ENCODE measurements at regions not wholly inside any gene's neighbourhood (a gene's known extent, or its start where the extent isn't known, plus 50 kb on each side); places are given as distances from the start of the nearest gene placed in this dataset.

DNA sequence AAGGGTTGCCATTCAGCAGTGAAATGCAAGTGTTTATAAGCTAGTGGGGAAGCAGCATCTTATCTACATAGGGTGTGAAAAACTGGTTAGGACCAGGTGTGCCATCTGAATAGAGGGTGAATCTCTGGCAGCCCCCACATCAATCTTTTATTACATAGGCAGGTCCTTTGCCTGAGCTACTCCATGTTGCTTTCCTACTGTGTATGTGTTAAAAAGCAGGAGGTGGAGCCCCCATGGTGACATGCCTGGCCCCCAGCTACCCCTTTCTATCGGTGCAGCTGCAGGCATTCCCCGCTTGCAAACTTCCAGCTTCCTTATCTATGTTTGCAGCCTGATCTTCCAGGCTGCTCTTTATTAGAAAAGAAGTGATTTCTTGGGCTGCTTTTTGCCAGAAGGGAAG lies 353.5 kb downstream of the SPATA31D1 start:
- intact Hi-C loops (cut with DNase I): no loop called here
- no peak for DNase-seq

DNA sequence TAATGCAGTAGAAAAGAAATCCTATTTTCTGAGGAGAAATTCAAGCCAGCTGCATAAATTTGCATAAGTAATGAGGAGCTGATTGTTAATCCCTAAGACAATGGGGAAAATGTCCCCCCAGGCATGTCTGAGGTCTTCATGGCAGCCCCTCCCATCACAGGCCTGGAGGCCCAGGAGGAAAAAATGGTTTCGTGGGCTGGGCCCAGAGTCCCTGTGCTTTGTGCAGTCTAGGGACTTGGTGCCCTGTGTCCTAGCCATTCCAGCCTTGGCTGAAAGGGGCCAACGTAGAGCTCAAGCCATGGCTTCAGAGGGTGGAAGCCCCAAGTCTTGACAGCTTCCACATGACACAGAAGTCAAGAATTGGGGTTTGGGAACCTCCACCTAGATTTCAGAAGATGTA lies 357.5 kb downstream of the SPATA31D1 start:
- intact Hi-C loops (cut with DNase I): no loop called here
- no peak for DNase-seq

DNA sequence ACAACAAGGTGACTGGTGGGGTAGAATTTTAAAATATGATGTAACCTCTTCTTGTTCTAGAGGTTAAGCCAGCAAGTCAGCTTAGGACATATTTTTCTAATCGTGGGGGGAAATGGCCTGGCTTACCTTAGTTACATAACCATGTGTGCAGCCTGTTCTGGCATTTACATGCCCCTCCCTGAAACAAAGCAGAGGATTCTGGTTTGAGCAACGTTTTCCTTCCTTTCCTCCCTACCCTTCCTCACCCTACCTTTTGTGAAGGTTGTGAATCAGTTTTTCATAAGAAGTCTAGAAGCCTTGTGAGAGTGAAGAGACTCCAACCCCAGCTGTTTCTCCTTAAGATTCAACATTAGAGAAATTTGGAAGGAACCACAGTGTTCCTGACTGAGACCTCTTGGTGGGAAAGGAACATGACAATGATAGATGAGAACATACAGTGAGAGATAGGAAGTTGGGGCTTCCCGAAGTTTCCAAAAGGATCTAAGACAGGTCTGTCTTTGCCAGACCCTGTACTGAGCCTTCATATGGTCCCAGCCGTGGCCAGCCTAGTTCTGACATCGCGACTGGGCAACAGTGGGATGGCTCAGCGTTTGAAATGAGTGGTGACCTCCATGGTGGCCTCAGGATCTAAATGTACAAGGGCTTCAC lies 365.2 kb downstream of the SPATA31D1 start:
- intact Hi-C loops (cut with DNase I): no loop called here
- DNase-seq: no peak

DNA sequence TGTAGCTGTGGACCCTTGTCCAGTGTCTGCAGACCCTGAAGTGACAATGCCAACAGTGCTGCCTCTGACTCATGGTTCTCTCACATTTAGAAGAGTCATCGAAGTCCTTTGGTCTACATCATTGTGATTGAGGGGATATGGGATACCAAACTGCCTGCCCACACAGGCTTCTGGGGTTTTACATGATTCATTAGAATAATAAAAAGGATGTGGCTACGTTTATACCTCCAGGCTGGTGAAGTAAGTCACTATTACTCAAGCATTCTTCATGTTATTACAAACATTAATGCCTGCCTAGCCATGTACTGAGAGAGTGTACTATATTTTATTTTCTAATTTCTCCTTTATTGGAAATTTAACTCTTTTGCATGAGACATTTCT lies 365.7 kb downstream of the SPATA31D1 start:
- intact Hi-C loops (cut with DNase I): no loop called here
- DNase-seq: no peak

DNA sequence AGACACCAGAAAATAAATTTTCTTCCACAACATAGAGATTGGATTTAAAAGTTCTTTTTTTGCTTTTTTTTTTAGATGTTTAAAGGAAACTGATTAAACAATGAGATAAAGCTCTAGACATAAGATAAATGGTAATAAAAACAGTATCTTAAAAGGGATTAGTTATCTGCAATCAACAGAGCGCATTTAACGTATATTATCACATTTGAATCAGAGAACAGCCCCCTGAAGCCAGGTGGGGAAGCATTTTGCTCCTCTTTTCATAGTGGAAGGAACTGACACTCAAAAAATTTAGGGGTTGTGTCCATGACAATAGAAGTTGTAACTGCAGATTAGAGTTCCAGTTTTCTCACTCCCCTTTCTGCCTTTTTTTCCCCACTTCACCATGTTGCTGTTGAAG lies 367.6 kb downstream of the SPATA31D1 start:
- intact Hi-C loops (cut with DNase I): no loop called here
- DNase-seq: no peak

DNA sequence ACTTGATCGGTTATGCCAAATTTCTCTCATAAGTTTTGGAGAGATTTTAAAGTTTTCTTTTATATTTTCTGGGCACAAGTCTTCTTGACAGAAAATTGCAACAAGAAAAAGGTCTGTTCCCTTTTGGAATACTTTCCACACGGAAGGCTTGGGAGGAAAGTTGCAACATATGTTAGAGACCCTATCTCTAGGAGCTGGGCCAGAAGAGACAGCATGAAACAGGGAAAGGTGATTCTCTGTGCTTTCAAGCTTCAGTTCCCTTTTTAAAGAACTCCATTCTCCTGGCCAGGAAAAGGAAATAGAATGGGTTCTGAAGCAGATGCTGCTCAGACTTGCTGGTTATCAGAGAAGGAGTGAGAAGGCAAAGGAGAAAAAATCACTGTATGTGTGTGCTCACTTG lies 368.3 kb downstream of the SPATA31D1 start:
- intact Hi-C loops (cut with DNase I): no loop called here
- DNase-seq: no peak

DNA sequence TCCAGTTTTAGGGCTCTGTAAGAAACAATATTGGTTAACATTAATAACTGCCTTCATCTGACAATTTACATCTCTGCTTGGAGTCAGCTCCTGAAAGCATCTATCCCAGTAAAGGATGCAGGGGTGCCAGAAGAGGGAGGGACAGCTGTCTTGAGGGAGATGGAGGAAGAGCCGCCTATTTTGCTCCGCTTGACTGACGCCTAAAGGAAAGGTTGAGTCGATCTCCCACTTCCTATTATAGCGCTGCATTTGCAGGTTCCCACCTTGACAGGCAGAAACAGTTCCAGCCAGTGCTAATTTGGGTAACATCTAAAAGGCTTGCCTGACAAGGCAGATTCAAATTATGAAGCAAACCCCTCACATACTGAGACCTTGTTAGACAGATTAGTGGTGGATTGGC lies 374.6 kb downstream of the SPATA31D1 start:
- peak in 10 of 42 donors; percentile 4 to 43 (median 16) for DNase-seq

DNA sequence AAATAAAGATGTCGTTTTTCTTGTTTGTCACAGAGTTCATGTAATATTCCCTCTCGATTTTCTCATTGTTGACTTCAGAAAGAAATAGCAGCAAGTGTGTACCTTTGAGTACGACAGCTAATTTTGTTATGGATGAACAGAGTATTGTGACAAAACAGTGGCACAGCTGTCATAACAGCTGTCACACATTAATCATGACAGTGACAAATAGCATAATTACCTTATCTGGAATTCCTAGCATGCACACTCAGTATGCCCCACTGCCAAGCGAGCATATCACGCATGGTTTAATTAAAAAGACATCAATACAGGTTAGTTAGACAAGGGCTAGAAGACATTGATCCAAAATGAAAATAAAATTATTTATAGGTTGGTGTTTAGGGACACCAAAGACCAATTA lies 375.1 kb downstream of the SPATA31D1 start:
- intact Hi-C loops (cut with DNase I): no loop called here
- DNase-seq: peak in 1 of 42 donors; percentile 2

More for the DNA sequence above, 374.6 kb downstream of the SPATA31D1 start:
- intact Hi-C loops (cut with DNase I): no loop called here

DNA sequence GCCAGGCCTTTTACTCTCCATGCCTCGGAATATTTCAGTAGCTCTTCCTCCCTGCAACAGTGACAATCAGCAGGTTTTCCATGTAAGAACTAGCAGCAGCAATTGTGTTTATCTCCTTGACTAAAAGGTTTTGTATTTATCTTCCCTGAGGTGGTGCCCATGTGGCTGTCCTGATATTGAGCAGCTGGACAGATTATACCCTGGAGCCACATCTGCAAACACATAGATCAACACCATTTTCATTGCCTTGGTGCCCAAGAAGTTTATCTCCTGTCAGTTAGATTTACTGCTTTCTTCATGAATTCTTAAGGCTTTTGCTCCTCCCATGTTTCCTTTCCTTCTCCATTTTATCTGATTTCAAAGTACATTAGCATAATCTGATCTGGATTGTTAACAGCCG lies 378.4 kb downstream of the SPATA31D1 start:
- no peak for DNase-seq
- intact Hi-C loops (cut with DNase I): no loop called here

DNA sequence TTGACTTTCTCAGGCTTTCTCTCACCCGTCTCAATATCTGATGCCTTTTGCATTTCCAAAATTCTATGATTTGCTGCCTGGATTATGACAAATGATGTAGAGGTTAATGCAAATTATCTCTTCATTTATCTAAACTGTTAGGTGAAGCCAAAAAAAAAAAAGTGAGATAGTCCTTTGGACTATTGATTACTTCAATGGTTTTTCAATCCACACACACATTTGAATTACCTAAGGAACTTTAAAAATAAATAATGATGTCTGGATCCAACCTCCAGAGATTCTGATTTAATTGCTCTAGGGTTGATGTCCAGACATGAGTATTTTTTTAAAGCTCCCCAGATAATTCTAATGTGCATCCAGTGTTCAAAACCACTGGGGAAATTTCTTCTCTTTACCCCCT lies 379.4 kb downstream of the SPATA31D1 start:
- intact Hi-C loops (cut with DNase I): no loop called here
- no peak for DNase-seq

DNA sequence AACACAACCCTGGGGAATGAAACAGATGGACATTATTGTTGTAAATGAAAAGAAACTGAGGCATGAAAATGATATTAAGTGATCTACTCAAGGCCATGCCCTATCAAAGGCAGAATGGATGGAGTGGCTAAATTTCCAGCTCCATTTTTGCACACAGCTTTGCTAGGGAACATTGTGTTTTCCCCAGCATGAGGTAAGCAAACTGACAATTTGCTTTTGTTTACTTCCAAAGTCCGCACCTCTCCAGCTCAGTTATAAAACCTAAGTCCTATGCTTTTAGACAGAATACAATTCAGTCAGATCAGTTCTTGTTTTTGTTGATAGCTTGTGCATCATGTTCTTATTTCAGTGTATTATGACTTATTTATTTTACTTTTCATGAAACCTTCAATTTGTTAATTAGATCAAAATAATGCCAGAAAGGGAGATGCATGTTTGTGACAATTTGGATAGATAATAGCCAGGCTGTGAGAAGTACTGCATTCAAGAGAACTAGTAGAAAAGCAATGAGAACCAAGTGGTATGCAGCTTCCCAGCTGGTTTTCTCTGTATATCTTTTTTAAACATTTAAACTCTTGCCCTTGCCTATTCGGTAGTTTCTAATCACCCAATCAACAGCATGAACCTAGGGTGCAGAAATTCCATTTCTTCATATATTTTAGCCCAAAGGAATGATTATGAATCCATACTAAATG lies 380.8 kb downstream of the SPATA31D1 start:
- intact Hi-C loops (cut with DNase I): no loop called here
- DNase-seq: no peak

DNA sequence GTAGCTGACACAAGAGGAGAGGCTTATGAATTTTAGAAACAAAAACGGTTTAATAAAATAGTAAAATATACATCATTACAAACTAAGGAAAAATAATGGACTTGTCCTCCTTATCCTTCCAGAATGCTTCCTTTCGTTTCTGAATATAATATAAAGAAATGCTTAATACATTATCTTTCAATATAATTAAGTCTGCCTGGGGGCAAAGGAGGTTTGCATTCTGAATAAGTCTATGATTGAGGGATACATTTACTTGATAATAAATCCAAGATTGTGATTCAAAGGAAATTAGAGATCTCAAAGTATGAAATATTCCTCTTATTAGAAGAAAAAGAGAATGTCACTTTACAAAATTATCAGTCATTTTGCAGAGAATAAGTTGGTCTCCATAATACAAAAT lies 386.5 kb downstream of the SPATA31D1 start:
- intact Hi-C loops (cut with DNase I): no loop called here
- no peak for DNase-seq

DNA sequence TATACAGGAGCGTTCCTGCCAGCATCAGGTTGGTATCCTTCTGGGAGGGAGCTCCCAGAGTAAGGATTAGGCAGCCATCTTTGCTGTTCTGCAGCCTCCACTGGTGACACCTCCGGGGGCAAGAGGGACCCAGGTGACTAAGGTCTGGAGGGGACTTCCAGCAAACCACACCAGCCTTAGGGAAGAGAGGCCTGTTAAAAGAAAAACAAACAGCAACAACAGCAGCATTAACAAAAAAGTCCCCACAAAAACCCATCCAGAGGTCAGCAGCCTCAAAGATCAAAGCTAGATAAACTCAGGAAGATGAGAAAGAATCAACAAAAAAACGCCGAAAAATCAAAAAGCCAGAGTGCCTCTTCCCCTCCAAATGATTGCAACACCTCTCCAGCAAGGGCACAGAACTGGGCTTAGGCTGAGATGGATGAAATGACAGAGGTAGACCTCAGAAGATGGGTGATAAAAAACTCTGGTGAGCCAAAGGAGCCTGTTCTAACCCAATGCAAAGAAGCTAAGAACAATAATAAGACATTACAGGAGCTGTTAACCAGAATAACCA lies 388.2 kb downstream of the SPATA31D1 start:
- intact Hi-C loops (cut with DNase I): no loop called here
- no peak for DNase-seq

DNA sequence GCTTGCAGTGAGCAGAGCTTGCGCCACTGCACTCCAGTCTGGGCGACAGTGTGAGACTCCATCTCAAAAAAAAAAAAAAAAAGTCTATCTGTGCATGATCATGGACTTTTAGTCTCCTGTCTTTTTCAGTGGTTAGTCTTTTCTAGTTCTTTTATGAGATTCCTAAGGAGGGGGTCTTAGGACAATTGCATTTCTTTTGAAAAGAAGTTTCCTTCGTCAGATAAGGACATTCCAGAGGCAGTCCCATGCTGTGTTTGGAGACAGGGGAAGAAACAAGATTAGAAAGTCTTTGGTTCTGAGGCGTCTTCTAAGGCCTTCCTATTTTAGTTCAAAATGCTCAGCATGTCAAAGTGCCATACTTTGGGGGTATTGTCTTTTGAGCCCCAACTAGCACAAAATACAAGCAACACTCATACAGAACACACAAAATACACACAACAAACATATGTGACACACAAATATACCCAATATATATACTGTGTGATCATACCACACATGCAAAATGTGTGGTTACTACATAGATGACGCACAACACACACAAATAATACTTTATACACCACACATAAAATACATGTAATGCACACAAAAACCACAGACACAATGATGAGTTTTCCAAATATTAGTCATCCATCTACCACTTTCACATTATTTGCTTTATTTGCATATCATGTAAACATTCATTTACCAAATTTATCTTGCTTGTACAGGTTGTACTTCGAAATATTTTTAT lies 394.5 kb downstream of the SPATA31D1 start:
- intact Hi-C loops (cut with DNase I): no loop called here
- no peak for DNase-seq

DNA sequence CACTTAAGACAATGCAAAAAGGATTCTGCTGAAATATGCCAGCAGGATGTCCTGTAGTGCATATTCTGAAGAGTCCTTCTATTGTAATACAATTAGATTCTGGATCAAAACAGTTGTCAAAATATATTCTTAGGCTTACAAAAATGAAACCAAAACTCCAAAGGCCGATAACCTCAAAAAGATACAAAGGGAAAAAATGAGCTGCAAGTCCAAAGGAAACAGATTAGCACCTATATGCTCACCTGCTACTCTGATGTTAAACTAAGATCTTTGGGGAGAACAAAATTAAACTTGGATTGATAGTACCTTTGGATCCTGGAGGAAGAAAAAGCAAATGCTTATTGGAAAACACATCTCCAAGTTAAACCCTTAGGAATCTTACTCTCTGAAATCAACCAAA lies 397.1 kb downstream of the SPATA31D1 start:
- intact Hi-C loops (cut with DNase I): no loop called here
- no peak for DNase-seq

DNA sequence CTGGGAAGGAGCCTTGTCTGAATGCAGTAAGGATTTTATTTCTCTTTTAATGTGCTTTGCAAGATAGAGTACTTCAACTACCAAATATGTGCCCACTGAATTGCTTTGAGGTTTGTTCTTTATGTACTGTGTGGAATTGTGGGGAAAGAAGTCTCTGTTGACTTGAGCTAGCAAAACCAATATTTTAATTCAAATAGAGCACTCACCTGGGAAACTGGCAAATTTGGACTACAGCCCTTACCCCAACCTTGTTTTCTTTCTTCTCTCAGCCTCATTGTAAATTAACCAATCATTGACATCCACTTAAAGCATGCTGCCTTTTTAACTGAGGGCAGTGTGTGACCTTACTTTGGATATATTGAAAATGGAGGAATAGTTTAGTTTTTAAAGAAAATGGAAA lies 409.0 kb downstream of the SPATA31D1 start:
- intact Hi-C loops (cut with DNase I): no loop called here
- DNase-seq: no peak

DNA sequence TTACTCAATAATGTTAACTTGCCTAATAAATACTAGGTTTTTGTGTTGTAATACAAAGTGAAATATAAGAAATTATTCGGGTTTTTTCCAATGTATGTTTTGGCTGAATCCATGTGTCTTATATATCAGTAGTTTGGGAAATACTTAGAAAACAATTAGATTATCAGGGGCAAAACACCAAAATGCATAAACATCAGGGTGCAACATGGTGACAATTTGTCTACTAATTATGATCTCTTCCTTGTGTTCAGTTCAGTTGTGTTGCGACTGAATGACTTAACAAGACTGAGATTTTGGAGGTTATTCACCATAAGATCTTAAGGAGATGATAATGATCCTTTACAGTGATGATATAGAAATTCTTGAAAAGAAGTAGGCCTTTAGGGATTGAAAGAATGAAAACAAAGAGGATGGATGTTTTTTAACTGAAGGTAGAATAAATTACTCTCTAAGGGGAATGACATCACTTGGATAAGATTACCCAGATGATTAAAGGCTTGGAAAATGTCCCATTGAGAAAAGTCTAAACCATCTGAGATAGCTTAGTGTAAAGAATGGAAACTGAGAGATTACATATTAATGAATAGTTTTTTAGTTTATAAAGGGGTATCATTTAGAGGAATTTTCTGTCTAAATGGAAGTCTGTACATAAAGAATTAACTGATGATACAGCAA lies 415.8 kb downstream of the SPATA31D1 start:
- intact Hi-C loops (cut with DNase I): no loop called here
- DNase-seq: no peak

DNA sequence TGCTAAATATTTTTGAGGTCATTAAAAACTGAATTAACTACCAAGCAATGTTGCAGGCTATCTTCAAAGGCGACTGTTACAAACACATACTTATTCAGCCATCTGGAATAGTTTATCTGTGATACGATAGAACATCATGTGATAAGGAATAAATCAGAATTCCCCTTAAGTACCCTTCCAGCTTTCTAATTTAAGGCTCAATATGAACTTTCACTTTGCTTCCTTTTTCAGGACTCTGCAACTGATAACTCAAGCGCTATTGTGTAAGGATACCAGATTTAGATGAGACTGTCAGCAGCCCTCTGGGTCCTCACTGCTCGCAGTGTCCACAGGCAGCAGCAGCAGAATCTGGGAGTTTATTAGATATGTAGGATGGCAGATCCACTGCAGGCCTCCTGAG lies 416.3 kb downstream of the SPATA31D1 start:
- intact Hi-C loops (cut with DNase I): no loop called here
- no peak for DNase-seq

DNA sequence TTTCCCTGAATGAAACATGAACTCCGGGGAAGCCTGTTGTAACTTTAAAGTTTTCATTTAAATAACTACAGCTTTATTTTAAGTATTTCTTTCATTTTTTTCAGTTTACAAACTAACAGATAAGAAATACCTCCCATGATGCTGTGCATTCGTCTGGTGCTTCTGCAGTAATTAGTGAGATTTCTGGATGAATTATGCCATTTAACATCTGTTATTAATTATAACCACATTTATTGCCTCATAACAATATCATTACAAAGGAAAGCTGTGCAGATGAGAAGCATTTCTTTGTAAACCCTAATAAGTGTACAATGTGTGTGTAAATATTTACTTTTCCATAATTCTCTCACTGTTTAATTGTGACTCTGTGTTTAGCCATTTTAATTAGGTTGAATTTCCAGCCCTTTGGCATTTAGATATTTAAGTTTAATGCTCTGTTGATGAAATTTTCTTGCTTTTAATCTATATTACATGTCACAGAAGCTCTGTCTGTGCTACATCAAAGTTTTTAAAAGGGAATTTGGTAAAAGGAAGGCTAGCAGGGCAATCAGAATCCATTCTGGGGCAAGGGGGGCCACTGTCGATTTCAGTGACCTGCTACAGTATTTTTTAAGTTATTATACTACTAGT lies 418.0 kb downstream of the SPATA31D1 start:
- intact Hi-C loops (cut with DNase I): no loop called here
- no peak for DNase-seq

Data from head of caudate nucleus (tissue), 42 donors.